D341Med (cell line): ENCODE measurements at regions not wholly inside any gene's neighbourhood (a gene's known extent, or its start where the extent isn't known, plus 50 kb on each side); places are given as distances from the start of the nearest gene placed in this dataset.

Source experiments
- DNase-seq: peaks from one replicate; pipeline ENCODE4 v3.0.0; 2012; ENCODE audit warnings: low spot score

DNA sequence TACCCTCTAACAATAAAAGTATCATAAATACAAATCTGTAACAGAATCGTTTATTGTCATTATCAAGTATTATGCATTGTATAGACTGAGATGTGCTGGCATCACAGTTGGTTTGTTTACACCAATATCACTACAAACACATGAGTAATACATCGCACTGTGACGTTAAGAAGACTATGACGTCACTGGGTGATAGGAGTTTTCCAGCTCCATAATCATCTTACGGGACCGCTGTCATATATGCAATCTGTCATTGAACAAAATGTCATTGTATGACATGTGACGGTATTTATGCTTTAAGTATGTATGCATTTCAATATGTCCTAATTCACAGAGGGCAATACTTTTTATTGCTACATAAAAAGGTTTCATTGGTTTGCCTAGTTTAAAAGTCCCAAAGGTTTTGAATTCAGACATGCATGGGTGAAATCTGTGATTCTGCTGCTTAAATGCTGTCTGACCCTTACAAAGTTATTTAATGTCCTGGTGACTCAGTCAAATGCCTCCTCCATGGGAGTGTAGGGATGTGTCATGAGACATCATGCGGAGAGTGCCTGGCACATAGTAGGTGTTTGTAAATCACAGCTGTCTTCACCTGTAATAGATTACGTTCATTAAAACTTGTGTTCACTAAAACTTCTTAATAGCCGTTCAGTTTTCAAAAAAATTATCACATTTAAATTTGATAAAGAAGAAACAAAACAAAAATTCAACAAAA, 160.7 kb upstream of the PDE10A start:
- DNase-seq, result no peak

DNA sequence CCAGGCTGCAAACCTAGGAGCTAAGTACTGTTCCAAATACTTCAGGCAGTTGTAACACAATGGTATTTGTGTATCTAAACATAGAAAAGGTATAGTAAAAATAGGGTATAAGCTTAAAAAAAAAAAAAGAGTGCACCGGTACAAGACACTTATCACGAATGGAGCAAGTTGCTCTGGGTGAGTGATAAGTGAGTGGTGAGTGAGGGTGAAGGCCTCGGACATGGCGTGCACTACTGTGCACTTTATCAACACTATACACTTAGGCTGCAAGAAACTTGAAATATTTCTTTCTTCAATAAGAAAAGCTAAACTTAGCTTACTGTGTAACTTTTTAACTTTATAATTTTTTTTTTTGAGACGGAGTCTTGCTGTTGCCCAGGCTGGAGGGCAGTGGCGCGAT, 159.5 kb upstream of the PDE10A start:
- DNase-seq, result no peak

DNA sequence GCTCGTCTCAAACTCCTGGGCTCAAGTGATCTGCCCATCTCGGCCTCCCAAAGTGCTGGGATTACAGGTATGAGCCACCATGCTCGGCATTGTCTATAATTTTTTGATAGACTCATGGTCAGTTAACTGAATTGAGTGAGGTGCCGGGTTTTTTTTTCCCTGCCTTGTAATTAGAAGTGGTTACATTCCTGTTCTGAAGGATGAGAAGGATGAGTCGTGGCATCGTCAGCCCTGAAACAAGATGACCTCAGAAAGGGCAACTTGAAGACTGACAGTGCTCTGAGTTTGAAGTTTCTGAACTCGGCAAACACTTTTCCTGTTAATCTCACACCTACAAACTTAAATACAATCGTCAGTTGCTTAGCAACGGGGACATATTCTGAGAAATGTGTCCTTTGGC, 158.7 kb upstream of the PDE10A start:
- no peak for DNase-seq

DNA sequence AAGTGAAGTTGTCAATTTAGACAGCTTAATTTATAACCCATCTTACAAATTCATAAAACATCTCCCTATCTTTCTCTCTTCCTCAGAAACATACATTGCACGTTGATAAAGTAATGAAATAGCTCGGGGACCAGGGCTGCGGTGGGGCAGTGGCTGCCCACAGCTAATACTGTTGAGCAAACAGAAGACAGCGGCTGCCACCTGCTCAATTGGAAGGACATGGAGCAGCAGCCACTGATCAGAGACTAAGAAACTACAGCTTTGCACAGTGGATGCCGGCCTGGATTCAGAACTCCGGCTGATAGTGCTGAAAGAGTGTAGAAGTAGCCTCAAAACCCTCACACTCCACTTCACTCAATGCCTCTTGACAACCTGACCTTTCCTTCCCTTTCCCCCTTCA, 157.9 kb upstream of the PDE10A start:
- no peak for DNase-seq

DNA sequence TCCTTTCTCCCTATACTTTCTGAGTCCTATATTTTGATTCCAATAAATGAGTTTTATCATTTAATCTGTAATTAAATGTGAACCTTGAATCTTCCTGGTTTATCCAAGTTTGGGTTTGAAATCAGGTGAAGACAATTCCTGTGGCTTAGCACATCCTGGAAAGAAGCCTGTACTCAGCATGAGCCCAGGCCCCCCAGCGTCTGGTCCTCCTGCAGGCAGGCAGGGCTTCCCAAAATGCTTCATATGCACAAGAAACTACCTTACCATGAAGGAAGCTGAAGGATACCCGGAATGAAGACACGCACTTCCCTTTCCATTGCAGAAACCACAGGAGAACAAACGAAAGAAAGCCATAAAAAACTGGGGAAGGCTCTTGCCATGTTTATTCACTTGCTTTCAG, 157.4 kb upstream of the PDE10A start:
- no peak for DNase-seq

DNA sequence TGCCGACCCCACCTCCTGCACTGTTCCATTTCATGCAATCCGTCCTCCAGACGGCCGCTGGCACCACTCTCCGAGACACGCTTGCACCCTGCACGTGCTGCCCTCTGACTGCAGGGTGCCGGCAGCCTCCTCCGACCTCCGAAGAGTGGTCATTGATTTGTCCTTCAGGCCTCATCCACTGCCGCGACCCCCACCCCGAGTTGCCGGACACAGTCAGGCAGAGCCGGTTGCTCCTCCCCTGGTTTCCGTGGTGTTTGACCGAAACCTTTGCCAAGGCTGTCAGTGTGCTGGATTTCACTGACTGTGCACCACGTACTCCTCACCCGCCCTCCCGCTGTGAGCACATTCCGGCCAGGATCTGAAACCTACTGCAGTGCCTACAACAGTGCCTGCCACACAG, 156.4 kb upstream of the PDE10A start:
- no peak for DNase-seq

DNA sequence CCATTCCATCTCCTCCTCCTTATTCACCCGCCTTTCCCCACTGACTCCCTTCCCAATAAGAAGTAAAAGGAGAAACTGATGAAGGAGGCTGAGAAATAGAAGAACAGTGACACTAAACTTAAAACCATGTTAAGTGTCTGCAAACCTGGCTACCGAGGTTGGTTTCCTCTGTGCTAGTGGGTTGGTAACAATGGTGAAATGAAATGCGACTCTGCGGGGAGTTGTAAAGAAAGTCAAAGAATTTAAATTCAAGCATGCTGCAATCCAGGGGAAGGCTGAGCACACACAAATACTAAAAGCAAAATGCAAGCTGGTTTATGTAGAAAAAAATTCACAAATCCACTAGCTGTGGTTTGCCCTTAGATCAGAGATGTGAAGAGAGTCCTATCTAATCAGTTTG, 155.2 kb upstream of the PDE10A start:
- DNase-seq, result no peak

DNA sequence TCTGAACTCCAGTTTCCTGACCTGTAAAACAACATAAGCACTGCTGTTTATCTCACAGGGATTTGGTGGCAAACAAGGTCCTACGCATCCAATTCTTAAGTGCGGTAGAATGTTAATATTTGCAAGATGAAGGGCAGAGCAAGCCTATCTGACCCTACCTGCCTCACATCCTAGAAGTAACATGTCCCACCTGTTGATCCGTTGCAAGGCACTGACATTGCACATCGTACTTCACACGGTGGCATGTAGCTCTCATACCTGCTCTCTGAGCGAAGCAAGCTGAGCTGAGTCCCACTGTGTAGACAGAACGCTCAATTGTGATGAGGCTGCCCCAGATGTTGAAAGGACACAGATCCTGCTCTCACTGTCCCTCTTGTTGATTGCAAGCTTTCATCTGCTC, 154.7 kb upstream of the PDE10A start:
- no peak for DNase-seq

DNA sequence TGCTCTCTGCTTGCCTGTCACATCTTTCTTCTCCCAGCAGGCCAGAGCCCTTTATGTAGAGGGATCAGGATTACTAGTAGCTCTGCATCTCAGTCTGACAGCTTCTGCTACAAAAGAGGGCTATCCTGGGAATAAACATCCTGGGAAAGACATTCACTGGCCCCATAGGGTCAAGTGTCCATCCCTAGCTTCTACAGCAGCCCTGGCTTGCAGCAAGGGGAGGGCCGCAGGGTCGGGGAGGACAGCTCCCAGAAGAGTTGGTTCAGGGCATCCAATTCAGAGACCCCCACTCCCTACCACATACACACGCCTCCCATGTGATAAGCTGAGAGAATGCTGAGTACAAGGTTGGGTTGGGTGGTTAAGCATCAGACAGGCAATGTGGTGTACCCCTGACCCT, 154.1 kb upstream of the PDE10A start:
- DNase-seq, result no peak

DNA sequence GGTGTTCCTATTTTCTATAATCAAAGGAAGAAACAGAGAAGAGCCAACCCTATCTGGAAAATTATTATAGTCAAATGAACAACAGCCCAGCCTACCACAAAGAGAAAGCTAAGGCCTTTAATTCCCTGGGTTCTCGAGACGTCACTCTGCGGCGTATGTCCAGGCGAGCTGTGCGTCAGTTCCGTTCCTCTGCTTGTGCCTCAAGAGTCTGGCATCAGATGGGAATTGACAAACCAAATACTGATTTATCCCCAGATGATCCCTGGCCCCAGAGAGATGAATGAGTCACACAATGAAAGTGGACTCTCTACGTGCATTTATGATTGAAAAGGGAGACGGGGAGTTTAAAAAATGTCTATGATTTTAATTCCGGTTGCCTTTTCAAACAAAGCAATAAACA, 151.6 kb upstream of the PDE10A start:
- DNase-seq, result no peak

DNA sequence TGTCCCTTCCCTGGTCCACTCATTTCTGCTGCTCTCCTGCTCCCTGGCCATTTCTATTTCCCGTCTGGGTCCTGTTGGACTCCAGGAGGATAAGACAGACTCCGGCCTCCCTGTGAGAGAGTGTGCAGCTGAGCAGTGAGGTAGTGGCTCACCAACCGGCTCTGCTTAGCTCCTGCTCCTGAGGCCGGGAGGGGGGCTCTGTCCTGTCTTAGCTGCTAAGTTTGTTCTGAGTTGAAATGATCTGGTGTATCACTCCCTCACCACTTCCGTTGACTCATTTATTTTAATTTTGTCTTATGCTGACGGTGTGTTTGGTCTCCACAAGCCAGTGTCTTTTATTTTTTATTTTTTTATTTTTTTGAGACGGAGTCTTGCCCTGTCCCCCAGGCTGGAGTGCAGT, 148.5 kb upstream of the PDE10A start:
- no peak for DNase-seq

DNA sequence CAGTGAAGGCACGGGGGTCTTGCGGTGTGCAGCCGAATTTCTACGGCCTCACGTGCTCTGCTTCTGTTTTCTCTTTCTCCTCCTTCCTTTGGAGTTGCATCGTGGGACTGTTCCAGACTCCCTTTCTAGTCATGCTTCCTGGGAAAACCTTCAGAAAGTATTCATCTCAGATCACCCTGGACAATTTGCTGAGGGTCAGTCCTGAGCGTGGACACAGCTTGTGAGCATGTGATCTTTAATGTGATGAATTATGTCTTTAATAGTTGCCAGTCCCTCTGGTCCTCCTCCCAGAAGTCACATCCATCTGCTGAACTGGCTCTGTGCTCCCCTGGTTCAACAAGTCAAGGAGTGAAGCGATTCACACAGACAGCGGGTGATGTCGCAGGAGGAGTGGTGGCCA, 145.0 kb upstream of the PDE10A start:
- no peak for DNase-seq

DNA sequence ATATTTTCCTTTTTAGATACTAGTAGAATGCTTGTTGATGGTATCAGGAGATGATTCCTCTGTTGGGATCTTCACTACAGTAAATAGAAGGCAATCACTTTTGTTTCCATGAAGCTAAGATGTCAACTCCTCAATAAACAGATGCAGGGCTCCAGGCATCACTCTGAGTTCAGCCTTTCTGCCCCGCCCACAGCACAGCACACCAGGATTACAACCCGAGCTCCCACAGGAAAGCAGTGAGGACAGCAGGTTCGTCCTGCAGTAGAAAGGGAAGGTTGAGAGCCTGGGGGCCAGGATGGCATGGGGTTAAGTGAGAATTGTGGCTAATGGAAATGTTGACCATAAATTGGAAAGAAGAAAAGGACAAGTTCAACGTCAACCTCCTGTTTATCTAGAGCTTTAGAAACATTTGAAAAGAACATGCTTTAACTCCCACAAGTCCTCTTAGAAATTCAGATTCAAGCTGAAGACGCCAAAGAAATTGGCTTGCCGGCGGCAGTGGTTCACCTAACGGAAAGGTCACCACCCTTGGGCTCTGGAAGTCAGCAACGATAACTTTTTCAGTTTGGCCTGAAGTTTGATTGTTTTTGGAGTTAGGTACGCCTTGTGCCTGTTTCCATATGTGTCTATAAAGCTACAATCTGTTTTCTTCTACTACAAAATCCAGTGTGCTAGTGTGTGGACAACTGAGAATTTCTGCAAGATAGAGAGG, 144.4 kb upstream of the PDE10A start:
- DNase-seq, result no peak

DNA sequence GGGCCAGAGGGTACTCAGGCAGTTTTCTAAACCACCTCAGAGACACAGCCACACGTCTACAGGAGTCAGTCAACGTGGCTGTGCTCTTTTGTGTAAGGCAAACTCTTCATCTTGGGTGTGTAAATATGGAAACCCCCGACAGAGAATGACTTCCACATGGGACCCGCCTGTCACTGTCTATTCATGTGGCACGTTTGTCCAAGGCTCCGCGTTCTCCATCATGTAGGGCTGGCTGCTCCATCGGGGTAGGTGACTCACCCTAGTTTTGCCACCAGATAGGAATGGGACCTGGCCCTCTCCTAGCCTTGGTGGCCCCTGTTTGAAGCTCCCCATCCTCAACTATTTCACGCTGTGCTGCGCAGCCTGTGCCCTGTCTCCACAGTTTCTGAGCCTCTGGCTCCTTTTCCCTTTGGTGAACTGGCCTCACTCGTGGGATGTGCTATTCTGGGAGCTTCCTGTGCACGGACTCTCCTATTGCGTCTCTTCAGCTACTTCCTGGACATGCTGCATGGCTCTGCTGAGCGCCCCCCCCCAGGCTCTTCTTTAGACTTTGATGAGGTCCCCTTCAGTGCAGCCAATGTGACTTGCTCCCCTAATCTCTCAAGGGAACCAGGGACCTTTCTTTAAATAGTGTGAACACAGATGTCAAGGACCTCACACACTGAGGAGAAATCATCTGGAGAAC, 143.2 kb upstream of the PDE10A start:
- no peak for DNase-seq

DNA sequence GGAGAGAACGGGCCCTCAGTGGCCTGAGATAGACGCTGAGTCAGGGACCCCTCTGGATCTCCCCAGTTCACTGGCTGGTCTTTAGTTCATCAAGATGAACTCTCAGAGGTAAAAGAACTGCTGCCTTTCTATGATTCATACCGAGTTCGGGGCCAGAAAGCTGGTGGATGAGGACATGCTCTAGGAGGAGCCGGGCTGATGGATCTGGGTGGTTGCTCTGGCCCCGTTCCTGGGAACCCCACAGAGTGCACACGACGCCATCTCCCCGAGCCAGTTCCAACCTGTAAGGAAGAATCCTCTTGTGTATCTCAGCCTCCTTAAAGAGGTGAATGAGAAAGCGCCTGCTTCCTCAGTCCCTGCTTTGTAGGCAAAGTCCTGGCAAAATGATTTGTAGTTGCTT, 142.6 kb upstream of the PDE10A start:
- no peak for DNase-seq

DNA sequence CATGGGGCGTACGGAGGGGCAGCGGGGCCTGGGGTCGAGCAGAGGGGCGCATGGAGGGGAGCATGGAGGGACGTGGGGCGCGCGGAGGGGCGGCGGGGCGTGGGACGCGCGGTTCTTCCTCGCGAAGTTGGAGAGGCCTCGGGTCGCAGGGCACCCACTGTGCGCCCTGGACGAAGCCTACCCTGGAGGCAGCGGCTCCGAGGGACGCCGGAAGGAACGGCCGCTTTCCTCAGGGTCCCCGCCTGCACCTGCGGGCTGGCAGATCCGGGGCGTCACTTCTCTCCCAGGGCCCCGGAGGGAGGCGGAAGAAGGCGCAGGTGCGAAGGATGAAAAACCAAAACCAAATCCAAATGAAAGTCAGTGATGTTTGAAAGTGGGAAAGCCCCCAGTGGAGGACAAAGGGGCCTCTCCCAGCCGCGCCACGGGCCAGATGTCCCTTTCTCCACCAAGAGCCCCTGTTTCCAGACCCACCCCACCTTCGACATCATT, 142.1 kb upstream of the PDE10A start:
- DNase-seq, result no peak

DNA sequence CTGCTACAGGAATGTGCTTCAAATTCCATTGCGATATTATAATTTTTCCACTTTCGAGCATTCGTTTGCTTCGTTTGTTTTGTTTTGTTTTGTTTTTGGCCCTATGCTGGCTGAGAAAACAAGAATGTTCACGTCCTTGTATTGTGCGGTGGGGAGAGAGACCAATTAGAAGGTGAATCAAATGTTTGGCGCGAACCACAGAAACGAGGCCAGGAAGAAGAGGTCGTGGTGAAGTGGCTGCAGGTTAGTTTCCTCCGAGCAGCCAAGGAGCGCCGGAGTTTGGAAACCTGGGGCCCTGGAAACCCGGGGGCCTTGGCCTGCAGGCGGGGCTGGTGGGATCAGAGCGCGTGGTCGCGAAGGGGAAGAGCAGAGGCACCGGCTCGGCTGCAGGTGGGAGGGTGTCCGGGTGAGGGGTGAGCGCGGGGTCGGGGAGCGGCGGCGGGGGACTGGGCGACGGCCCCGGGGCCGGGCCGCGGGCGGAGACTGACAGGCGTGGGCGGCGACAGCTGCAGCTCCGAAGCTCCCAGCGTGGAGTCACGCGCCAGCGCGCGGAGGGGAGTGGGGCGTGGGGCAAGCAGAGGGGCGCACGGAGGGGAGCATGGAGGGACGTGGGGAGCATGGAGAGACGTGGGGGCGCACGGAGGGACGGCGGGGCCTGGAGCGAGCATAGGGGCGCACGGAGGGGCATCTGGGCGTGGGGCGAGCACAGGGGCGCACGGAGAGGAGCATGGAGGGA, 141.5 kb upstream of the PDE10A start:
- no peak for DNase-seq

DNA sequence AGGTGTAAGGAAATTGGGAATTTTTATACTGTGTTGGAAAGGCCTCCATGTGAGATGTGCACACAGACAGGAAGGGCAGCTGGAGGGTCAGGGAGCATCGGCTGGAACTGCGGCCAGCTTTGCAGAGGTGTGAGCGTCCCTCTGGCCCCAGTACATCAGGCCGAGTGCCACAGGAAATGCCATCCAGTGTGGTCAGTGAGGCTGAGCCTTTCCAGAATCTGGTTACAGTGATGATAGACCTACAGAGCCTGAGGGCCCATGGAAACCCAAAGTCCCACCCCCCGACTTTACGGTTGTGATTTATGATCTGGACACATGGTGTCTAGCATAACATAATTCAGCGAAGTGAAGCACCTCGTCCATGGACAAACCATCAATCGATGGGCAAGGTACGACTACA, 137.3 kb upstream of the PDE10A start:
- DNase-seq, result no peak

DNA sequence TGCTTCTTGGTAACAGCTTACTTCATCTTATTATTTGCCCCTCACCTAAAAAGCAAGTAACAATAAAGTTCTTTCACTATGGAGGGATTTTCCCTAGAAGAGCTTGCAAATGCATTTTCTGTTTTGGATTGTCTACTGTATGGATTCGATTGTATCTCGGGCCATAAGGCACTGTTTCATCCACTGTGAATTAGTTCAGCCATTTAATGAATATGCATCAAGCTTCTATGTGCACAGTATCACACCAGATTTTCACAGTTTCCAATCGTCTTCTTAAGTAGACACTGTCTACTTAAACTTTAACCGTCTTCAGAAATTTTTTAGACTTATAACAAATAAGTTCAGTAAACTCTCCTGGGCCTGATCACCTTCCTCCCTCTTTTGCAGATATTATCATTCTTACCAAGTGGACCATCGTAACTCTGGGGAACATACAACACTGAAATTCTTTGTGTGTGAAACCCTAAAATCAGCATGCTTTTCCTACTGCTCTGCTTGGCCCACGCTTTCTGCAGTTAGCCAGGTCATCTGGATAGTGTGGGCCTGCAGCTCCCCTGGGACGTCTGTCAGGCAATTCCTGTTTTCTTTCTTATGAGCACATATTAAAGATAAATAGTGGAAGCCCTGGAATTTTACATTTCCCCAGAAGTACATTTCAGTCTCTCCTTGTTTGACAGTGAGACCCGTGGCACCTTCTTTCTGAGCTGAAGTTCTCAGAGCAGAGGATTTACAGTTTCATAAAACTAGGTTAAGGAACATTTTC, 136.5 kb upstream of the PDE10A start:
- DNase-seq, result no peak

DNA sequence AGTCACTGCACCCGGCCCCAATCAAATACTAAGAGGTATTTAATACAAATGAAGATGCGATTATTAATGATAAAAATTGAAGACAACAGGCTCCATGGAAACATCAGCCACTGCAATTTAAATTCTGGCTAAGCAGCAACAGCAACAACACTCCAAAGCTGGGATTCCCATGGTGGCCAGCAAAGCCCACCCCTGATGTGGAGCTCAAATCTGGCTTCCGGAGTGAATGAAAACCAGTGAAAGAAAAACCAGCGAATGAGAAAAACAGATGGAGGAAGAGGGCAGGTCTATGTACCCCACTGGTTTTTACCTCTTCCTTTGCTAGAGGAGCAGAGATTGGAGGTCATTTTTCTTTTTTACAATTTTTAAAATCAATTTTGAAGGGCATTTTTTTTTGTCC, 135.9 kb upstream of the PDE10A start:
- no peak for DNase-seq

DNA sequence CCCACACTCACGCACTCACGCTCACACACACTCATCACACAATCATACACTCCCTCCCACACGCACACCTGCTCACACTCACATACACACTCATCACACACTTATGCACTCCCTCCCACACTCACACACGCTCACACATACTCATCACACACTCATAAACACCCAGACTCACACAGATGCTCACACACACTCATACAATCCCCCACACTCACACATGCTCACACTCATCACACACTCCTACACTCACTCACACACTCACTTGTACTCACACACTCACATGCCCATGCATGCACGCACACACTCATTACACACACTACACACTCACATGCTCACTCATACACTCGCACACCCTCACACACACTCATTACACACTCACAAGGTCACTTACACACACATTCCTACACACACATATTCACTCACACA, 131.1 kb upstream of the PDE10A start:
- DNase-seq, result no peak

DNA sequence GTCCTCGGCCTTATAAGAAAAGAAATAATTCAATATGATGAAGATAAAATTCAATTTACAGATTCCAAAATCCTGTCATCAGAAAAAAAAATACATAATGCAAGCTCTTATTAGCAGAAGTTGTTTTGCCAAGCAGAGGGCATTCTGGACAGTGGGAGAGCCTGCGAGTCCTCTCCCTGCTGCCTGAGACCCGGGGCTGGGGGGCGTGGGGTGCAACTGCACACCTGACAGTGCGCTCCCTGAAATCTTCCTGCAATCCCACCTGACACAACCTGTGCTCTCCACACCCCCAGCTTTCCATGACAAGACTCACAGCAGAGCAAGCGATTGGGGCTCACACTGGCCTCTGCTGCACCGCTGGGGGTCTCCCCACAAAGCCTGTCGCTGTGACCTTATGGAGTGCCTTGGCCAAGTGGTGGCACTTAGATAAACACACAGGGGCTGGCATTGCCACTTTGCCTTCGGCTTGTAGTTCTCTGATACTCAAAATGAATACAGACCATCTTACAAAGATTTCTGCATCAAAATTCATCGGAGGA, 130.3 kb upstream of the PDE10A start:
- DNase-seq, result no peak
